Stimulated activated CD8-positive, alpha-beta memory T cell treated with anti-CD3 and anti-CD28 coated beads, Interleukin-7, amount 100 ng/mL, for 4 hours (primary cell): ENCODE measurements at regions not wholly inside any gene's neighbourhood (a gene's known extent, or its start where the extent isn't known, plus 50 kb on each side); places are given as distances from the start of the nearest gene placed in this dataset.

Experiments
- DNase-seq, 2 donors: peaks; one replicate each; pipeline ENCODE4 v3.0.0-alpha.2; 2020; ENCODE audit warnings: low read depth in 2 of 2

DNA sequence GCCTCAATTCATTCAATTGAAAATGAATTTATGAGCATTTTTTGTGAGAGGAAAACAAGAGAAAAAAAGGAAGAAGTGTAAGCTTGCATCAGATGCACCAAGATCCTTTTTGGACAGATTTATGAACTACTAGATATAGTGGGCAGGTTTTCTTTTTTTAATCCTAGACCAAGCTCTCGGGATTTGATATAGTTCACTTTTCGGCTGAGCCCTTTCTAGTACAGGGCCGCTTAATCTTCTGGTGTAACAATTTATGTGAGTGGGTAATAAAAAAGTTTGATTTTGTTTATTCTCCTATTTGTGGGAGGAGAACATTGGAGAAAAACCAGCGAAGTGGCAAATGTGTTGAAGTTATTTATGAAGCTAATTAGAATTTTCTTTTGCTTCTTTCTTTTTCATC, 538.0 kb downstream of the UTRN start:
- DNase-seq: no peak

DNA sequence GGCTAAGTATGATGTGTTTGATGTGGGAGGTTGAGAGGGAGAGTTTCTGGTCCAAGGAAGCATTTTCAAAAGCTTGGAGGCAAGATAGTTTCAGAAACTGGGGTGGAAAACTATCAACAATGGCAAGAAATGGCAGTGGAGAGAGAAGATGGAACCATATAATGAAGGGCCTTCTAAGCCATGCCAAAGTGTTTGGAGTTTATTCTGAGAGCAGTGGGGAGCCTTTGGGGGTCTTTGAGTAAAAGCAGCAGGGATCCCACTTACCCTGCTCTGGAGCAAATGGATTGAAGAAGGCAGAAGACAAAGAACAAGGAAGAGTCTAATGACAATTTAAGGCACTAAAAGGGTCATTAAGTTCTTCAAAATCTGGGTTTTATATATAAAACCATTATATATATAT, 538.9 kb downstream of the UTRN start:
- no peak for DNase-seq

DNA sequence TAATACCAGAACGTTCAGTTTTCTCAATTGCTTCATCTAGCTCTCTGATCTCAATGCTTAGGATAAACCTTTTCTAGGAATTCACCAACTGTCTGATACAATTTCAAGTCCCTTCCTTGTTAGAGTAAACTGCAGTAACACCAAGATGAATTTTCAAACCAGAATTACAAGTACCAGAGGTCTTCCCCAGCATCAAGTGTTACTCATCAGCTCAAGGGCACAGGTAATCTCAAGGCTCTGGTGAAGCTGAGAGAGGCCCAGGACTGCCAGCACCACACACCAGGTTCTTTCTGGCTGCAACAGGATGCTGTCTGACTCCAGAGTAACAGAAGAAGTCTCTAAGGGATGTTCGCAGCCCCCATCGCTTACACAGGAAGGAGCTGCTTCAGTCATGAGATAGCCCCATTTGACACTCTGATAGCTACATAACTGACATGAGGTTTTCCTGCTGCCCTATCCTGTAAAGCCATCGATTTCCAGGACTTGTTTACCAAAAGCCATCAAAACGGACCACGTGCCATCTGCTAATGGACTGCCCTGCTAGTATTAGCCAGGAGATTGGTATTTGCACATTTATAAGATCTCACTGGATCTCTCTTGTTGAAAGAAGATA, 549.4 kb downstream of the UTRN start:
- no peak for DNase-seq

DNA sequence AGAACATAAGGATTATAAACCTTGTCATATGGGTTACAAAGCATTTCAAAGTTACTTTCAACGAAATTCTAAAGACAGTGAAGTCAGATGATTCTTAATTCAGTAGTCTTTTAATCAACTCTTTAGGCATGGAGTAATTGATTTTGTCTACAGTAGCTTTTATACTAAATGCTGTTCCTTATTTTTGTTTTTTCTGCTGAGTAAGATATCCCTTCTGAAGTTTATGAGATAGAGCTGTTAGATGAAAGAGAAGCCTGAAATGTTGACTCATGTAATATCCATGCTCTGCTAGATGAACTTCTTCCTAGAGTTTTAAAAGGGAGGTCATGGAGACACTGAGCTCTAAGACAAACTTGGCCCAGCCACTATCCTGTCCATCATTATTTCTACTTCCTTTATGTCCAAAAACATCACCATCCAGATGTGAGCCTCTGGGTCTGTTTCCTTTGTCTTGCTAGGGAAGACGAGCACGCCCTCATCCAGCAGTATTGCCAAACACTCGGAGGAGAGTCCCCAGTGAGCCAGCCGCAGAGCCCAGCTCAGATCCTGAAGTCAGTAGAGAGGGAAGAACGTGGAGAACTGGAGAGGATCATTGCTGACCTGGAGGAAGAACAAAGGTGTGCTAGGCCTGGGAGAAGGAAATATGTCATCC, 550.3 kb downstream of the UTRN start:
- DNase-seq: no peak

DNA sequence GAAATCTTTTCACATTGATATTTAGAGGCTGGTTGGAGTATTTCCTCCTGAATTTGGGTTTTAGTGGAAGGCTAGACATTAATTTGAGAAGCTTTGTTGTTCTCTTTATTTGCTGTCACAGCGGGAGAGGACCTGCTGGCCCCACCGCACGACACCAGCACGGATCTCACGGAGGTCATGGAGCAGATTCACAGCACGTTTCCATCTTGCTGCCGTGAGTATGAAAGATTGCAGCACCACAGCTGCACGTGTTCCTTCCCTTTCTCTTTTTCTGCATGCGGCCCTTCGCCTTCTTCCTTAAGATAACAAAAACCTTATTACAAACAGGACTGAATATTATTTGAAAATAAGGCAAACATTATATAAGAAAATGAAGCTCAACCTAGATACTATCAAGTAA, 555.5 kb downstream of the UTRN start:
- DNase-seq: no peak

DNA sequence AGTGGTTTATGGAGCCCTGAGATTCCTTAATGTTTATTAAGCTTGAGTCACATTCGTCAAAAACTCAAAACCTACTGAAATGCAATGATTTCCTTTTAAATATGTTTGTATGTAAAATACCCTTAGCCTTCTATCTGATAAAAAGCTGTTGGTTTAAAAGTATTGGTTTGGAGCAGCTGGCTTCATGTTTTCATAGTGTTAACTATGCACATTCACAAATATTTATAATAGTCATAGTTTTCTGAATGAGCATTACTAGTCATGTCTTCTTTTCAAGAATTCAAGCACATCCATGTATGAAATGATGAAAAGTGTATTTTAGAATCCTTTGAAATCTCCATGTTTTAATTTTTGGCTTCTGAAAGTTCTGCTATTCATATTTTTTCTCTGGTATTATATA, 558.6 kb downstream of the UTRN start:
- DNase-seq: no peak

DNA sequence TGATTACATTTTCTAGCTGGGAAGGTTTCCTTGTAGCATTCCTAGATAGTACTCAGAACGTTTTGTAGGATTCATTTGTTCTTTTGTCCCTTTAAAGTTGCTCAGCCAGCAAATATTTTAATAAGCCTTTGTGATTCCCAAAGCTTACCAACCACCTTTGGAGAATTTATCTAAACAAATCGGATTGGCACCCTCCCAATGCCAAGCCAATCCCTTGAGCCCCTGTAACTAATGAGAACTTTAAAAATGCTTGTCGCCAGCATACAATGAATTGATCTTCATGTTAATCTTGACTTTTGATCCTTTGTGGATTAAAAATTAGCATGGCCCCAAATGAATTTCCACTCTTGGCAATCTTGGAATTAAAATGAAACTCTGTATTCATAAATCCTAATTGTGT, 559.5 kb downstream of the UTRN start:
- no peak for DNase-seq

DNA sequence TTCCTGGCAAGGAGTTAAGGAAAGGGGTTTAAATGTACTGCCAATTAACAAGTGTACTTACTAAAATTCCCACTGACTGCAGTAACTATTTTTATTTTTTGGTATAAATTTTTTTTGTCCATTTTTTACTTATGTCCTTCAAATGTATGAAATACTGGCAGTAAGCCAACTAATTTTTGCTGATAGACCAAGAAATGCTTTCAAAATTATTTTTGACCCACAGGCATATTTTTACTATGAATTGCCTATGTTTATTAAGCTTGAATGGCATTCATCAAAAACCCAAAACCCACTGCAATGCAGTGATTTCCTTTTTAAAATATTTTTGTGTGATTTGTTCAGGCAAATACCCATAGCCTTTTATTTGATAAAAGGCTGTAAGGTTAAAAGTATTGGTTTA, 560.1 kb downstream of the UTRN start:
- DNase-seq: no peak

DNA sequence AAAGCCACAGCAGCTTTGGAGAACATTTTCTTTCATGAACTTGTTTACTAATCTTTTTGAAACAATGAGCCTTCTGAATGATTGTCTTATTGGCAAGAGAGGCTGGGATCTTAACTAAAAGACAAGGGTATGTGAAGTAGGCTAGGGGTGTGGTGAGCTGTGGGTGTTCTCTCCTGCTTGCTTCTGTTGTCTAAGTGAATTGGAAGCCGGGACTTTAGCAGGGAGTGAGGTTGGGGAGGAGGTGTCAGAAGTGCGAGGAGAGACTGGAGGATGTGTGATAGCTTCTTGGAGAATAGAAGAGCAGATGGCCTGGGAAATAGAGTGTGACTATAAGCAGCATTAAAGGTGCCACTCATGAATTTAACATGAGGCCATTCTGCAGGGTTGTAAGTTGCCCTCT, 562.8 kb downstream of the UTRN start:
- no peak for DNase-seq

DNA sequence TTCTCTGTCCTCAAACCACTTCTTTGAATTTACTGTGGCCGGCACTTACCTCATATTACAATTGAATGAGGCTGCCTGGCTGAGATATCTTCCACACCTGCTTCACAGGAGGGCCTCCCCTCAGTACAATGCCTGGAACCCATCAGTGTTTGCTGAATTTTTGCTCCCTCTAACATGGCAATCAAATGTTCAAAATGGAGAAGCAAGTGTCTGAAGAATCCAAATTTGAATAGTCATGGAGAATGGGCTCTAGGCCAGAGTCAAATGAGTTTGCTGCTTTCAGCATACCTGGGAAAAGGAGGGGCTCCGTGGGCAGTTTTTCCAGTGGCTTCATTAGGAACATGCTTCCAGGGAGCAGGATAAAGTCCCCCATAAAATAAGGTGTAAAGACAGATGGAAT, 564.8 kb downstream of the UTRN start:
- DNase-seq: no peak

DNA sequence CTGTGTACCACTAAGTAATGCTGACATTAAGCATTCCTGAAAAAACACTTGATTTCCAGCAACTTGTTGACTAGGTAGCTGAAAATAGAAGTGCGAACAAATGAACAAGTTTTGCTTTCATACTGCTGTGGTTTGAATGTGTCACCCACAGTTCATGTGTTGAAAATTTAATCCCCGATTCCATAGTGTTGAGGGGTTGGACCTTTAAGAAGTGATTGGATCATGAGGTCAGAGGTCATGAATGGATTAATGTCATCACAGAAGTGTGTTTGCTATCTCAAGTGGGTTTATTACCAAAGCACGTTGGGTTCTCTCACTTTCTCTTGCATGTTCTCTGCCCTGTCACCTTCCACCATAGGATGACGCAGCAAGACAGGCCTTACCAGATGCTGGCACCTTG, 568.5 kb downstream of the UTRN start:
- no peak for DNase-seq

DNA sequence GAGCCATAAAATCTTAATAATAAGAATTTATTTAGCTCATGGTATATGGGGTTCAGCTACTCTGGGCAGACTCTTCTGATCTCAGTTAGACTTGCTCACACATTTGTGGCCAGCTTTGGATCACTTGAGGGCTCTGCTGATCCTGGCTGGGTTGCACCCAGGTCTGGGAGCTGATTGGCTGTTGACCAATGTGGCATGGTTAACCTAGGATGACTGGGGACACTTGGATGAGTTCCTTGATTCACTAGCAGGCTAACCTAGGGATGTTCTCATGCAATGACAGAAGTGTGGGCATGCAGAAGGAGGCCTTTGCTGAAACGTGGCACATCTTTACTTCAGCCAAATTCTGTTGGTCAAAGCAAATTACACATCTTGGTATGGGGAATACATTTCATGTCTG, 569.5 kb downstream of the UTRN start:
- DNase-seq: no peak

DNA sequence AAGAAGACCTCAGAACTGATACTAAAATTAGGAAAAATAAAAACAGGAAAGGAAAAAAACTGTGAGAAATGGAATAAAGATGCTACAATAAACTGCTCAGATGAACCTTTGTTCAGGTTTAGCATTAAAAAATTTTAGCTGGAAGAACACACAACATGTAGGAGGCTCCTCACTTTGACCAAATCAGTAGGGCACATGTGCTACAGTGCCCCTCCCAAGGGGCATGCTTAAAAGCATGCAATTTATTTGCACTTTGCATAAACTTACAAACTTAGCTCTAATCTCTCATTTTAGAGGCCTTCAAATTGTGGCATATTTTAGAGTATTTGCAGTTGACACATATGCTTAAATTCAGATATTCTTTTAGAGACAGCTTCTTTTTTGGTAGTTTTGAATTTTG, 570.2 kb downstream of the UTRN start:
- no peak for DNase-seq

DNA sequence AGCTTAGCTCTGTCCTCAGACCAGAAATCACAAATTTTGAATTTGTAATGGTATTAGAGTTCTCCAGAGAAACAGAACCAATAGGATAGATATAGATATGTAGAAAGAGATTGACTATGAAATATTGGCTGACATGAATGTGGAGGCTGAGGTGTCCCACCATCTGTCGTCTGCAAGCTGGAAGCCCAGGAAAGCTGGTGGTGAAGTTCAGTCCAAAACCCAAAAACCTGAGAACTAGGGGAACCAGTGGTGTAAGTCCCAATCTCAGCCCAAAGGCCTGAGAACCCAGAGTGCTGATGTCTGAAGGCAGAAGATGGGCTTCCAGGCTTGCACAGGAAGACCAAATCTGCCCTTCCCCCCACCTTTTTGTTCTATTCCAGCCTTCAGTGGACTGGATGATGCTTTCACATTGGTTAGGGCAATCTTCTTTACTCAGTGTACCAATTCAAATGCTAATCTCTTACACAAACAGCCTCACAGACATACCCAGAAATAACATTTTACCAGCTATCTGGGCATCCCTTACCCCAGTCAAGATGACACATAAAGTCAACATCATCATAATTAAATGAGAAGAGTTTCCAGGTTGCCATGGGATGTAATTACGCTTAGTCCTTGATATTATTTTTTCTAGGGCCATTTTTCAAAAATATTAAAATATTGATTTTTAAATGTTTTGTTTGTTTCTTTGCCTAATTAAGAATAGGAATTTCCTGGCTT, 570.8 kb downstream of the UTRN start:
- DNase-seq: no peak

DNA sequence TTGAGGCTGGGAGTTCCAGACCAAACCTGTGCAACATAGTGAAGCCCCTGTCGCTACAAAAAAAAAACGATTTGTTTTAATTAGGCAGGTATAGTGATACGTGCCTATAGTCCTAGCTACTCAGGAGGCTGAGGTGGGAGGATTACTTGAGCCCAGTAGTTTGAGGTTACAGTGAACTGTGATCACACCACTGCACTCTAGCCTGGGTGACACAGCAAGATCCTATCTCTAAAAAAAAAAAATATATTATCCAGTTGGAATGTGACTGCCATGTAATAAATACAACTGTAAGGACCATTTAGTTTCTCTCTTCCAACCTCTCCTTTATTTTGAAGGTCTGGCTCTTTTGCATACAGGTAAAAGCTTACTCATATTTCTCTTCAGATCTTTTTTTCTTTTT, 571.5 kb downstream of the UTRN start:
- DNase-seq: no peak

DNA sequence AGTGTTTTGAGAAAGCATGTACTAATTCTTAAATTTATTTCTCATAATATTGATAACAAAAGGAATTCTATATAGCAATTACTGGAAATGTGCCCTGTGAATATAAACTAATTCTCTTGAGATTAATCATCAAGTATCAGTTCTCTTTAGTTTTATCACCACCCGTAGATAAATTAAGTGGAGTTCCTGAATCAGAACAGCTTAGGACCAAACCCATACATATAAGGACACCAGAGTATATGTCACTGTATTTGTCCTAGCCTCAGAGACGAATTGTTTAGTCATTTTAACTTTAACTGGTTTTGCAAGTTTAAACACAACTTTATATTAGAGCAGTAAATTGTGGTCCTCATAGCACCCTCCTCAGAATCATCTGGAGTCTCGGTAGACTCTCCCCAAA, 572.0 kb downstream of the UTRN start:
- DNase-seq: no peak

DNA sequence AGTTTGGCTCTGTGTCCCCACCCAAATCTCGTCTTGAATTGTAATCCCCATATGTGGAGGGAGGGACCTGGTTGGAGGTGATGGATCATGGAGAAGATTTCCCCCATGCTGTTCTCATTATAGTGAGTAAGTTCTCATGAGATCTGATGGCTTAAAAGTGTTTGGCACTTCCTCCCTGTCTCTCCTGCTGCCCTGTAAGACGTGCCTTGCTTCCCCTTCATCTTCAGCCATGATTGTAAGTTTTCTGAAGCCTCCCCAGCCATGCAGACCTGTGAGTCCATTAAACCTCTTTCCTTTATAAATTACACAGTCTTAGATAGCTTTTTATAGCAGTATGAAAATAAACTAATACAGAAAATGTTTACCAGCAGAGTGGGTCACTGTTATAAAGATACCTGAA, 577.6 kb downstream of the UTRN start:
- DNase-seq: no peak

DNA sequence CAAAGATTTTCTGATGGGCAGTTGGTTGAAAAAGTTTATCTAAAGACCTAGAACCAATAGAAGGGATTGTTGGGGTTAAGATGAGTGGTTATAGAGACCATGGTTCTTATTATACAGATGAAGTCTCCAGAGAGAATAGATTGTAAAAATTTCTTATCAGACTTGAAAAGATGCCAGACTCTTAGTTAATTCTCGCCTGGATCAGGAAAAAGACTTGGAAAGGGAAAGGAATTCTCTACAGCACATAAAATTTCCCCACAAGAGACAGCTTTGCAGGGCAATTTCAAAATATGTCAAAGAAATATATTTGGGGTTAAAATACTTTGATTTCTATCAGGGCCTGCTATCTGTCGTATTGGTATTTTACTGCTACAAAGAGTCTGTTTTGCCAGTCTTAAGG, 582.6 kb downstream of the UTRN start:
- no peak for DNase-seq

DNA sequence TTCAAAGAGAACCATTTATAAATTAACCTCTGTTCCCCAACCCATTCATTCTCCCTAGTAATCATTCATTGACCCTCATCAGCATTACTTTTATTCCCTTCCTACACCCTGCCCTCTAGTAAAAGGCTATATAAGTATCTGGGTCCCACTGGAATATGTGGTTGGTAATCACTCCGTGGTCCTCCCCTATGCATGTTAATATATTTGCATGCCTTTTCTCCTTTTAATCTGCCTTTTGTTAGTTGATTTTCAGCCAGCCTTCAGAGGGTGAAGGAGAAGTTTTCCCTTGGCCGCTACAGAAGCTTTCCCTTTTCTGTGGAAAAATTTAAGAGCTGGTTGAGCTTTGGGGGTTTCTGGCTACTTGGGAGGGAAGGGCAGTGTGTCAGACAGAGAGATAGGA, 585.6 kb downstream of the UTRN start:
- no peak for DNase-seq

DNA sequence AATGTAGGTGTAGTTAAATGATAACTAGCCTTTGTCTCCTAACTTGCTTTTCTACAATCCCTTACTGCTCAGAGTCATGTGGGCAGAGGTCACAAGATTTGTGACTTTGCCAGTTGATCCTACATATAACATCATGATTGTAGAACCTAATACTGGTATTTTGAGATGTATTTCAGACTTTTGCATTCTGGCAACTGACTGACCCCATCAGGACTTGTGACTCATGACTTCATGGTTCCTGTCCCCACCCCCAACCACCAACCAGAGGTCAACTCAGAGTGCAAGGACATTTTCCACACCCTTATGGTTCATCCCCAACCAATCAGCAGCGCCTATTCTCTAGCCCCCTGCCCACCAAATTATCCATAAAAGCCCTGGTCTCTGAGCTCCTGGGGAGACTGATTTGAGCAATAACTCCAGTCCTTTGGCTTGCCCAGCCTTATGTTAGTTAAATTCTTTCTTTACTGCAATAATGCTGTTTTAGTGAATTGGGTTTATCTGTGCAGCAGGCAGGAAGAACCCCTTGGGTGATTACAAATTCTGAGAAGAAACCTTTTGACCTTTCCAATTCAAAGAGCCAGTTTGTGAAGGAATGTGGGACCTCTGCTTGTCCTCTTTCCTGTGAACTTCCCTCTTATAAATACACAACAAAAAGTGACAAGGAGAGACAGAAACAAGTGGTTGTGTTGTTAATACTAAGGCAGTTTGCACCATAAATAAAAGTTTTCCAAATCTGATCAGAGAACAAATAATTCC, 588.7 kb downstream of the UTRN start:
- DNase-seq: no peak

DNA sequence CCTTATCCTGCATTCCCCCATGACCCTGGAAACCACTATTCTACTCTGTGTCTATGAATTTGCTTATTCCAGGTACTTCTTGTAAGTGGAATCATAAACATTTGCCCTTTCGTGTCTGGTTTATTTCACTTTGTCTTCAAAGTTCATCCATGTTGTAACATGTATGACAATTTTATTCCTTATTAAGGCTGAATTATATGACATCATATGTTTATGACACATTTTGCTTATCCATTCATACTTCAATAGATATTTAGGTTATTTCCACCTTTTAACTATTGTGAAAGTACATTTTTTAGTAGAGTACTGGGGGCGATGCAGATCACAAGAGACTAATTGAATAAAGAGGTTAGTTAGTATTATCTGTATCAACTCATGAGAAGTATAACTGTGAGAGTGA, 591.6 kb downstream of the UTRN start:
- DNase-seq: no peak

DNA sequence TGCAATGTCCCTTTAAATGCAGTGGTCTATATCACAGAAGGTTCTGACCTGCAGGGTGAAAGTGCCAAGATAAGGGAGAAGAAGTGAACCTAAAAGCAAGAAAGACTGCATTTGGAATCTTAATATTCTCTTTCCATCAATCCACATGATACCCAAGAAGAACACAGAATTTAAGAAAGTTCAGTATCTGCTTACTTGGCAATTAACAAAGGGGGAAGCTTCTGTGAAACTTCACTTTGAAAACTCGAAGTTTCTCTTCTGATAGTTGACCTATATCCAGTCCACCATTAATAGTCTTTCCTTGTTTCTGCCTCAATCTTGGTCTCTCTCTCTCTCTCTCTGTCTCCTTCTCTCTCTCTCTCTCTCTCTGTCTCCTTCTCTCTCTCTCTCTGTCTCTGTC, 592.0 kb downstream of the UTRN start:
- no peak for DNase-seq

DNA sequence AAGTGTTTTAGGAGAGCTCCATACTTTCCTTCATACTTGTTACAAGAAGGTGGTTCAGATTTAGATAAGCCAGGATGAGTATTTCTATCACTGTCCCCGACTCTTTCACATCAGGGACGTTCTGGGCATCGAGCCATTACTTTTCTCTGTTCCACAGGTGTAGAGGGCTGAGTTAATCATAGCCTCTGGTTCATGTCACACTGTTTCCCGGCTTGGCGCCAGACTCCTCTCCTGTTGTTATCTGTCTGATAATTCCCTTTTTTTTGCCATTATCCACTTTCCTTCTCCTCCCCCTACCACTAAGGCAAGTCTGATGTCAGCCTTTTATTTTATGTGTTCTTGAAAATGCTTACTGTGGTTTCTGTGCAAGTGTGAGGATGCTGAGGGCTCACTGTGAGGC, 593.4 kb downstream of the UTRN start:
- no peak for DNase-seq
